GM19467 (cell line): ENCODE measurements at regions not wholly inside any gene's neighbourhood (a gene's known extent, or its start where the extent isn't known, plus 50 kb on each side); places are given as distances from the start of the nearest gene placed in this dataset.
A peak's percentile ranks its signal among the peaks of the same experiment; 100 is the strongest.

Experiments used
- ATAC-seq: cut with Tn5 transposase; IDR thresholded peaks from one replicate; pipeline ENCODE4 v1.9.1; 2021; ENCODE audit warnings: mild to moderate bottlenecking, moderate library complexity; ENCODE audit not compliant: unreplicated experiment

GRCh38 chr15:98139337-98139736 lies 178.8 kb downstream of the ARRDC4 start:
- ATAC-seq = no peak

GRCh38 chr15:98142572-98142971 lies 182.1 kb downstream of the ARRDC4 start:
- no peak for ATAC-seq

GRCh38 chr15:98143116-98143515 lies 182.6 kb downstream of the ARRDC4 start:
- no peak for ATAC-seq

DNA sequence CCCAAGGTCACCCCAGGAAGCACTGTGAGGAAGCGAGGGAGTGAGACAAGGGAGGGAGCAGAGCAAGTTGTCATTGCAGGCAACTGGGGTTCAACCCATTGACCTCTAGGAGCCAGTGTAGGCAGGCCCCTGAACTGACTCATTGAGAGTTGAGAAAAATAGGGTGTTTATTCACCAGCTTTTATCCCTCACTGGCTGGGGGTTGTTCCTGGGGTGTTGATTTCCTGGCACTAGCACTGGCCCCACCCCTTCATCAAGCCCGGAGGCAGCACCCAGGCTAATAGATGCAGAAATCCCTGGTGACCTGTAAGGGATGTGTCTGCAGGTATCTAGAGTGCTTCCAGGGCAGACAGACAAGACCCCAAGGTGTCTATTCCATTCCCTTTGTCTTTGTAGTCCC lies 183.9 kb downstream of the ARRDC4 start:
- ATAC-seq = no peak

- ATAC-seq = no peak
These were observed 185.7 kb downstream of the ARRDC4 start for GRCh38 chr15:98146031-98146820.

GRCh38 chr15:98147415-98147814 lies 186.9 kb downstream of the ARRDC4 start:
- ATAC-seq = no peak

- no peak for ATAC-seq
These were observed 189.6 kb downstream of the ARRDC4 start for GRCh38 chr15:98150084-98150483.

- no peak for ATAC-seq
These were observed 190.0 kb downstream of the ARRDC4 start for GRCh38 chr15:98150536-98150935.

GRCh38 chr15:98151096-98151495 lies 190.6 kb downstream of the ARRDC4 start:
- no peak for ATAC-seq

GRCh38 chr15:98152156-98152555 lies 191.7 kb downstream of the ARRDC4 start:
- ATAC-seq = no peak

GRCh38 chr15:98154863-98155262 lies 194.4 kb downstream of the ARRDC4 start:
- ATAC-seq = no peak

DNA sequence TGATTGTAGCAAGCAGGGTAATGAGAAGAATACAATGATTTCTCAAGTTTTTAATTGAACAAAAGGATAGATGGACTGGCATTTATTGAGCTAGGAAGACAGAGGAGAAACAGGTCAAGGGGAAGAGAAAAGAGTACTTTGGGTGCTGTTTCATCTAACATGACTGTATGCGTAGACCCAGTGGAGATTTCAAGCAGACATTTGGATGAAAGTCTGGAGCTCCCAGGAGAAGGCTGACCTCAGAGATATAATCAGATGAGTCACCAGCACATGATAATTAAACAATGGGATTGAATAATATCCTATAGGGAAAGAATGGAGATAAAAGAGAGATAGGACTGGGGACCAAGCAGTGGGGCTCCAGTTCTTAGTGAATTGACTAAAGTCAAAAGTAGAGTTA lies 194.9 kb downstream of the ARRDC4 start:
- no peak for ATAC-seq

GRCh38 chr15:98160236-98160635 lies 199.7 kb downstream of the ARRDC4 start:
- ATAC-seq = peak; percentile 98

DNA sequence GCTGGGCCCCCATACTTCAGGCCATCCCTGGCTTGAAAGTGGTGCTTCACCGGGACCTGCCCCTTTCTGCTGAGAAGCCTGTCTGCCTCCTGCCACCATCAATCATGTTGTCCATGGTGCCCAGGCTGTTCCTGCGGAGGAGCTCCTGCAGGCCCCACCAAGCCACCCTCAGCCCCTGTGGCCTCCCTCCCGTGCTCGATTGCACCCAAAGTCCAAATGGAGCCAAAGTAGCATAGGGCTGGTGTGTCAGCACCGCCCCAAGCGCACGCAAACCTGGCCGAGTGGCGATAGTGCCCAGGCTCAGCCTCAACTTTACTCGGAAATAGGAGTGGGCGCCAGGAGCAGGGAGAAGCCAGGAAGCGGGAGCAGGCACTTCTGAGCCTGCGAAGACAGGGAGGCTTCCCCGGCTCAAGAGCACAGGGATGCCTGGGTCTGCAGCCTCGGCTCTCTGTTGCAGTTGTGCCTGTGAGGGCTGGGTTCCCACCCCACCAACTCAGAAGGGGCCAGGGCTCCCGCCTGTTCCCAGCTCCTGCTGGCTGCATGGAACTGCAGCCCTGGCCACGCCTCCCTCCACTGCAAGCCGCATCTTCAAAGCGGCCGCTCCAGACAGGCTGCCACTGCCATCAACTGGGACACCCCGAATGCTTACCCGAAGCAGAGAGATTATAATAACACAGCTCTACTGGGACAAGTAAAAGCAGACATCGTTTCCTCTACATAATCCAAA lies 203.0 kb downstream of the ARRDC4 start:
- ATAC-seq = no peak

DNA sequence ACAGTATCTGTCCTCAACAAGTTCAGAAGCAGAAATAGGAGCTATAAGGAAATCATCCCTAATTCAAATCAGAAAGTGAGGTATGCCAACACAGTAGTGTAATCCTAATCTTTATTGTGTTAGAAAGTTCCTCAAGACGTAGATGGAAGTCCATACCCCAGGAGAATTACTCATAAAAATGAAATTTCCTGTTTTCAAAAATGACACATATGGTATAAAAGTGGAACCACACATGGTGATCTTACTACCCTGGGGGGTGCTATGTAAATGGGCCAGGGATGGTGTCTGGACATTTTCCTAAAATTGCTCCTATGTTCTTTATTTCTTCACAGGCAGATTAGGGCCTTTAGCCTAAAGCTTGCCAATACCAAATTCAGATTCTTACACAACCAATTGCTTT lies 204.1 kb downstream of the ARRDC4 start:
- no peak for ATAC-seq

DNA sequence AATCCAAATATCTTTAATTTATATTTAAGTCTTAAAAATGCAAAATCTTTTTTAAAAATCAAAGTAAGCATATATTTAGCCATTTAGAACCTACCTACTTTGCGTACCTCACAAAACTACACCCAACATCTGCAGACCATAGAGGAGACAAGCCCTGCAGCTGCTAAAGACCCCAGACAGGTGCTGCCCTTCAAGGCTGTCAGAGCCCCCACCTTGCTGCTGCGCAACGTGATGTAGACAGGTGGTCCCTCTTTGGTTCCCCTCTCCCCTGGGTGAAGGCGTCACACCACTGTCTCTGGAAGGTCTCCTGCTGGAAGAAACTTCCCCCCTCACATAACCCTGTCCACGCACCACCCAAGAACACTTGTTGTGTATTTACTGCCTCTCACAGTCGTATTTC lies 204.5 kb downstream of the ARRDC4 start:
- ATAC-seq = no peak

DNA sequence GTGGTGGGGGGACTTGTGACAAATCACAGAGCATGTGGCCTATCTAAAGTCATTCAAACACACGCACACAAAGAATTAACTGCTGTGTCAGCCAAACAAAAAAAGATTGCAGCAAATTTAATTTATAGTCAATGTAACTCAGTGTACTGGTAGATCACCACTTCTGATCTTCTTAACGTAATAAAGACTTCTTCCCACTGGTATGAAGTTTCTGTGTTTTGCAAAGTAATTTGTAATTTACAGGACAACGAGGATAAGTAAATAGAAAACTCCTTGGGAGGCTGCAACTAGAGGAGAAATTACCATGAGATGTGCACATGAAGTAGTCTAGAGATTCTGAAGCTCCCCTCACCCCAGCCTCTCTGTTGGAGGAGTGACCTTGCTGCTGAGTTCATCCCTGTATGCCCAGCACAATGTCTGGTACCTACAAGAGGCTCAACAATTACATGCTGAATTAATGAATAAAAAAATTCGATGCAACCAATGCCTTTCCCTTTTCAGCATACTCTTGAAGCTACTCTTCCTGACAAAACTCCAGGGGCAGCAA lies 207.3 kb downstream of the ARRDC4 start:
- ATAC-seq = no peak

DNA sequence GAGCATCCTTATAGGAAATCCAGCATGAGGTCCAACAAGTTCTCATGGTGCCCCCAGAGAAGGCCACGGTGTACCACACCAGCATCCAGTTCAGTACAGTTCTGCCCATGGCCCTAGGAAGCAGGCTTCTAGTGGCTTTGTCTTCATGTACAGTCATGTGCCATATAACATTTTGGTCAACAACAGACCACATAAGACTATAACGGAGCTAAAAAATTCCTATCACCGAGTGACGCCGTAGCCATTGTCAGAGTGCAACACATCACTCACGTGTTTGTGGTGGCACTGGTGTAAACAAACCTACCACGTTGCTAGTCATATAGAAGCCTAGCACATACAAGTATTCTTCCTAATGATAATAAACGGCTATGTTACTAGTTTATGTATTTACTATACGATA lies 209.0 kb downstream of the ARRDC4 start:
- no peak for ATAC-seq

DNA sequence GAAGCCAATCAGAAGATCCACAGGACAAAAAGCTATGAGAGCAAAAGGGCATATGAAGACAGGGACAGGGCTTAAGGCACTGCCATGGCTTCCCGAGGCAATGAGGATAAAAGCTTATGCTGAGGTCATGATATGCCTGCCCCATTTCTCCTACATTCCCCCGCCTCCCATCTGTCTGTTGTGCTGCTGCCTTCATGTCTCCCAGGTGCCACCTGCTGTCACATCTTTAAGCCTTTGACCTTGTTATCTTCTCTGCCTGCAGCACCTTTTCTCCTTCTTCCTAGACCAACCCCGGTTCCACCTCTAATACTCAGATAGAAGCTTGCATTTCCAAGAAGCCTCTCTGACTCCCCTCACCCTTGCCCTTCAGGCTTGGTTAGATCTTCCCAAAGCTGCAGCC lies 213.8 kb downstream of the ARRDC4 start:
- no peak for ATAC-seq

DNA sequence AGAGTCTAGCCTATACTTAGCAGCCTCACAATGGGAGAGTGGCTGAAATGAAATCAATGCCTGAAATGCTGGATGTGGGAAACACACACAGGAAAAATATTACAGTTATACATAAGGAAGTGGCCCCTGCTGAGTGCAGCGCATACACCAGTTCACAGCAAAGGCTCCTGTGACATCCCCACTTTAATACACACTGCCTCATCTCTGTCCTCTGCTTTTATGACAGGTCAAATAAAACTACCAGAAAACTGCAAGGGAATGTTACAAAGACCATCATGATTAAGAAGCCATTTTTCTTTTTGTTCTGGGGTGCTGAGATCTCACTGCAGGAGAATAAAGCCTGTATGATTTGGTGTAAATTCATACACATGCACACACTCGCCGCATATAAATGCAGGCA lies 214.3 kb downstream of the ARRDC4 start:
- no peak for ATAC-seq

DNA sequence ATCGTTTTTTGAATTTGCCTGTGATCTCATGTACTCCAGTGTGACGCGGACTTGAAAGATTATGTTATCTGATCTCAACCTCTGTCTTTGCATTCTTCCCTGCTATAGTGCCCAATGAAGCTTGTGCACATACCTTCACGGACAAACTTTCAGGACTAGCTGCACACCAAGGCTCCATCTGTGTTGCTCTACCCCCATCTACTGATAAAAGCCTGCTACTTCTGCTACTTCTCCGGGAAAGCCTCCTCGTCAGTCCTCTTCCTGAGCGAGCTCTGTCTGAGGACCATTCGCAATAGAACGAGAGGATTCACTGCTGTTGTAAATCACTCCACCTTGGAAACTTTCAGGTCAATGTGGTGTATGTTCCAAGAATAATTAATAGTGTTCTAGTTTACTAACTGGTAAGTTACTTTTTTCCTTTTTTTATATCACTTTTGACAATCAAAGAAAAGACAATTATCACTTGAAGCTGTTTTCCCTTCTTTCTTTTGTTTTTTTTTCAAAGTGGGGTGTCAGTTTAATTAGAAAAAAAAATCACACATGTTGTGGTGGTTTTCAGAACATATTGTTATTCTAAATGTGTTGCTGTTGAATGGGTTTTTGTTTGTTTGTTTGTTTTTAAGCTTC lies 217.6 kb downstream of the ARRDC4 start:
- no peak for ATAC-seq

DNA sequence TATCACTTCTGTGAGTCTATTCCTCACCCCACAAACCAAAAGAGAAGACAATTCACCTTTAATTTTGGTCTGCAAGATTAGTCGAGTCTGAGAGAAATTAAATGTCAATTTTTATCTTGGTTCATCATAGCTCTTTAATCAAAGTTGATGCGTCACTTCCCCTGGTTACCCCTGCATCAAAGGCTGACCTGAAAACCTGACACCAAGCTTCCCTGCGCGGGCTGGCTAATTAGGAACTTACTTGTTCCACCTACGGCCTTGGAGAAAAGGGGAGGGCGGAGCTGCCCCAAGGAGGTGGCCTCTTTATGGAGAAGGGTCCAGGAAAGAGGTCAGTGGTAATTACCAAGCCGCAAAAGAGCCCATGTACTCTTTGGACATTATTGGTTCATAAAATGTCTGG lies 218.4 kb downstream of the ARRDC4 start:
- no peak for ATAC-seq
